ENCODE measurements at regions not wholly inside any gene's neighbourhood (a gene's known extent, or its start where the extent isn't known, plus 50 kb on each side); places are given as distances from the start of the nearest gene placed in this dataset.

GRCh38 chr12:127214186-127214585, 1052.8 kb upstream of the TMEM132C start:
- DNase-seq (ENCODE audit: low spot score) = no peak
- no peak overlapping the region for H3K27ac Mint-ChIP-seq
- no peak overlapping the region for H3K4me3 Mint-ChIP-seq
- no peaks in the 10 kb centered on the region for H3K4me1 ChIP-seq (ENCODE audit: insufficient read depth)
- no peaks in the 10 kb centered on the region for H3K79me2 ChIP-seq (replicated peaks; ENCODE audit: insufficient read depth)
- no peaks in the 10 kb centered on the region for H3K4me1 Mint-ChIP-seq
- no peak for ATAC-seq
- no peaks in the 10 kb centered on the region for H3K27me3 ChIP-seq (ENCODE audit: insufficient read depth)
- no peaks in the 10 kb centered on the region for H3K27me3 Mint-ChIP-seq (ENCODE audit: insufficient read depth, low read depth, poor library complexity)
- TF ChIP-seq EZH2phosphoT487 (IDR thresholded peaks at IDR 0.05; ENCODE audit: unreplicated experiment) = no peak
- no peak for TF ChIP-seq EZH2 (IDR thresholded peaks at IDR 0.05; ENCODE audit: low read depth, unreplicated experiment)
- no peak for TF ChIP-seq NANOG (IDR thresholded peaks at IDR 0.05; ENCODE audit: borderline replicate concordance)
- no peak for TF ChIP-seq CREB1 (CRISPR knock-in tag; IDR thresholded peaks at IDR 0.05; ENCODE audit: low read depth)
- no peak for TF ChIP-seq ZNF462 (CRISPR knock-in tag; IDR thresholded peaks at IDR 0.05)
- TF ChIP-seq CTCF (conservative IDR thresholded peaks at IDR 0.05; ENCODE audit: low read depth in 2 of 2) = no peak
- TF ChIP-seq STAT1 (IDR thresholded peaks at IDR 0.05; ENCODE audit: unreplicated experiment) = no peak
- TF ChIP-seq REST (IDR thresholded peaks at IDR 0.05; ENCODE audit: unreplicated experiment) = no peak
- no peak for TF ChIP-seq POLR2AphosphoS5 (IDR thresholded peaks at IDR 0.05; ENCODE audit: low read depth)
- TF ChIP-seq ZNF331 (CRISPR knock-in tag; IDR thresholded peaks at IDR 0.05; ENCODE audit: low read depth) = no peak
- TF ChIP-seq JUNB (IDR thresholded peaks at IDR 0.05; ENCODE audit: unreplicated experiment) = no peak
- no peak for TF ChIP-seq ZNF114 (CRISPR knock-in tag; IDR thresholded peaks at IDR 0.05)
- no peak for TF ChIP-seq ETS1 (IDR thresholded peaks at IDR 0.05)
- H3K36me3 Mint-ChIP-seq (ENCODE audit: low read depth) = peaks cover 41% of the 10 kb centered on the region
- H3K9me3 Mint-ChIP-seq = peaks cover 96% of the 10 kb centered on the region
- no peak overlapping the region for H2AFZ ChIP-seq
- no peaks in the 10 kb centered on the region for H3K36me3 ChIP-seq (ENCODE audit: insufficient read depth)
- H3K9me2 ChIP-seq (ENCODE audit: insufficient read depth) = no peaks in the 10 kb centered on the region
- H3K4me3 ChIP-seq = no peak overlapping the region
- no peak overlapping the region for H3K4me2 ChIP-seq
- no peaks in the 10 kb centered on the region for H4K20me1 ChIP-seq (replicated peaks; ENCODE audit: insufficient read depth)
- H3F3A ChIP-seq (replicated peaks; ENCODE audit: low read depth) = no peaks in the 10 kb centered on the region
- H3K27ac ChIP-seq (ENCODE audit: low read depth) = no peak overlapping the region
